ENCODE measurements at regions not wholly inside any gene's neighbourhood (a gene's known extent, or its start where the extent isn't known, plus 50 kb on each side); places are given as distances from the start of the nearest gene placed in this dataset.

GRCh38 chr22:49015459-49015858 lies 812.2 kb downstream of the BRD1 start:
- no peak for TF ChIP-seq GATA2 (IDR thresholded peaks at IDR 0.05; ENCODE audit: low read depth, low read length)
- no peak for TF ChIP-seq GATA3 (IDR thresholded peaks at IDR 0.05; ENCODE audit: low read depth, low read length)
